ENCODE measurements at regions not wholly inside any gene's neighbourhood (a gene's known extent, or its start where the extent isn't known, plus 50 kb on each side); places are given as distances from the start of the nearest gene placed in this dataset.

DNA sequence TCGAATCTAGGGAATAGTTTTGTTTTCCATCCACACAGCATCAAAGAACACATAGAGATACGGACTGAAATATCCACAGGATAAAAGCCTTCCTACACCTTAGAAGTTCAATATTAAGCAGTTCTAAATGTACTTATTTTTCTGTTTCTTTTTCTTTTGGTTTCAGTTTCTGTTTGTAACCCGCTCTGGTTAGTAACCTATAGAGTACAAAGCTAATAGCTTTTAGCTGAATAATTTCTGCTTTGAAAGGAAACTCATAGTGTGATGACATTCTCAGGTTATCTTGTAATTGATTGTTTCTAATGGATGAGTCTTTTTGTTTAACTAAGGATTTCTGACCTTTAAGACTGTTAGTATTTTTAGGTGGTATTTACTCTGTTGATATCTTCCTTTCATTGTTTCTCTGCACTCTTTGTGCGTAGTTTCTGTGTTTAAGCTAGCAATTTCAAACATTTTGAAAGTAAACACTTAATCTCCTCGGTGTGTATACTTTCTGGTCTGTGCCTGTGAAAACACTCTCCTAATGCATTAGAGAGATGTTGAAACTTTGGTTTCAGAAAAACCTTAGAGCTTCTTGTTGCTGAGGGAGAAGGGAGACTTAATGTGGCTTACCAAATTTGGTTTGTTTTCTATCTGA lies 385.5 kb downstream of the HDGFL1 start:
- DNase-seq: no peak

DNA sequence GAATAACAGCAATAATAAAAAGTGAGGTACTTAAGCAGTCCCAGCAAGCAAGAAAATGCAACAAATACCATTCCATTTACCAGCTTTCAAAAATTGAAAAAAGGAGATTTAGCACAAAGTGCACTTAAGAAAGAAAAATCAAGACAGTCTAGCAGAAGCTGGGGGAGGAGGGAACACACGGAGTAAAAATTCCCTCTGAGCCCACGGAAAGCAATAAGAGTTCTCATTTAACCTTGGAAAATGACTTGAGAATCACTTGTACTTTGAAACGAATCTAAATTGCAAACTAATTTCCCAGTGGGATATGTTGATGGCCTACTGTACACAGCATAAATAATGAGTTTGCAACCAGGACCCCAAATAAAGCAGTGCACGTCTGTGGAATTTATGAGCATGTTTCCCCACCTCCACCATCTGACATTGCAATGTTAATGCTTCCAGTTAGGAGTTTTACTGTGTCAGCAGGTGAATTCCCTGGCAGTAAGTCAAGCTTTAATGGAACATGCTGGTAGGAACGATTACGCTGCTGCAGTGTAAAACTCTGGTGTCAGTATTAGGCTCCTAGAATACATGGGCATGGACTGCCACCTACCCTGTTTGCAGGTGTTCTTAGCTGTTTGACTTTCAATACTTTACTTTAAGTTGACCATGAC lies 386.8 kb downstream of the HDGFL1 start:
- no peak for DNase-seq

DNA sequence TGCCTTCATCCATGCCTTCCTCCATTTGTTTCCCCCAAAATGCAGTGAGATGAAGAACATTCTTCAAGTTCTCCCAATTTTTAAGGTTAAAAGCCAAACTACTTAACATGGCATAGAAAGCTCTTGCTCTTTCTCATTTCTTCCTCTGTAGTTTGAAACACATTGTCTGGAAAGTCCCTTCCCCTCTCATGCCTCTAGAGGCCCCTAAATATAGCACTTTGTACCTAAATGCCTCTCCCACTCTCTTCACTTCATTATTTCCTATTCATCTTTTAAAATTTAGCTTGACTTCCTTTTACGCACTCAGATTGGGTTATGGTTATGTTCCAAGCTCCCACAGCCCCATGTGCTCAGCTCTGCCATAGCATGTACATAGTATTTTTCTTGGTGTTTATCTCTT lies 389.3 kb downstream of the HDGFL1 start:
- no peak for DNase-seq

DNA sequence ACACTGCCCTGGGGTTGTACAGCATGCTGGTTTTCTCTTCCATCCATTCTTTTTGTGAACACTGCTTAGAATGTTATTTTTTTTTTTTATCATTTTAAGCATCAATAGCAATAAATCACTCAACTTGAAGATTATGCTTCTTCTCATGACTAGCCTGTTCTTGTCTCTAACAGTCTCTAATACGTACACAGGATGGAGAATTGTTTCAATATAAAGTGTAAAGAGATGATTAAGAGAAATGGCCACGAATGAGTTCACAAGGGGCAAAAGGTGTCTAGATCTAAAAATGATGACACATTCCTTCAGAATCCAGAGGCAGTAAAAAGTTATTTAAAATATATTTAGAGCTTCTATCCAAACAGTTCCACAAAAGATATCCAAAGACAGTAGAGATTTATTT lies 390.2 kb downstream of the HDGFL1 start:
- no peak for DNase-seq

DNA sequence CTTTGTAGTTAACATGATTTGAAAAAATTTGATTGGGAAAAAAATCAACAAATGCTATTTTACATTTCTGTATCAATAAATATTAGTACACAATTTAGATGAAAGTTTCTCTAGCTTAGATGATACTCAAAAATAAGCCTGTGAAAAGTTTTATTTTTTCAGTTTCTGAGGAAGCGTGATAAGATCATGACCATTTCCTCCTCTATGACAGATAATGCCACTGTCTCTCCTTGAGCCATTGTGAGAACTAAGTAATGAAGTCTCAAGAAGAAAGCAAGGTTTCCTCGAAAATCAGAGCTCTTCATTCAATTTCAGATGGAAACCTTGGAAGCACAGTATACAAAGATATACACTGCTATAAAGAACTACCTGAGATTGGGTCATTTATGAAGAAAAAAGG lies 395.0 kb downstream of the HDGFL1 start:
- DNase-seq: no peak

DNA sequence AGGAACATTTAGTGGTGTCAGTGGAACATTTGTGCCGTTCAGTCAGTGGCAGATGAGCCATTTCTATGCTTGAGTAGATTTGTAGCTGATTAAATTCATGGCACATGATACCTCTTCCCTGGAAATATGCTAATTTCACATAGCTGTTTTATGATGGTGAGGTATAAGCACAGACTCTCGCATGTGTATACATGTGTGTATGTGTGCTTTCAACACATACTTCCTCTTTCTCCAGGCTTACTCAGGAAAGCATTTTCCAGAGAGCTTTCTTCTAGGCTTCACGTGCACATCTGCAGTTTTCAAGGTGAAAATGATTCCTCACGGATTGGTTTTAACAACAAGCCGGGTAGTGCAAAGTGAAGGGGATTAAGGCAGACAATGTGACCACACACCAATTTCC lies 396.5 kb downstream of the HDGFL1 start:
- no peak for DNase-seq

DNA sequence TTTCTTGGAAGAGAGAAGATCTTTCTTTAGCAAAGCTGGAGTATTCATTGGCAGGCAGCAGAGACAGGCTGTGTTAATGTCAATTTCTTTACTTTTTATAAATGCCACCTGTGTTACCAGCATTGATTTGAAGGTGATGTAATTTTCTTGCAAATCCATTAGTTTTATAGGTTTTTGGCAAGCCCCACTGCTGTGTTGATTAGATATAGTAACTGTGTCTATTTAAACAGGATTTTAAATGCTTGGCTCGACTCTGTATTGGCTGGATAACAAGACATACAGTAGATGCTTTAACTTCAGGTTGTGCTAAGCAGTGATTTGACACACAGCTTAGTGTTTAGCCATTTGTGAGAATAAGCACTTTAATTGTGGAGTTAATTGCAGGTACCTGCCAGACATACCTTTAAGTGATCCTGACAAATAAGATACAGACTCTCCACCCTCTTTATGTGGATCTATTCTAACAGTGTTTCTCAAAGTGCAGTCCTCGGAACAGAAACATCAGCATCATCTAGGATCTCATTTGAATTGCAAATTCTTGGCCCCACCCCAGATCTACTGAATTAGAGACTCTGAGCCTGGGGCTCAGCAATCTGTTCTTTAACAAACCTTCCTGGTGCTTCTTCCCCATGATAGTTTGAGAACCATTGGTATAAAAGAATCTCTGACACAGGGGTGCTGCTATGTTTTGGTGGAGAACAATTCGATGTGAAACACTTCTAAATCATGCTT lies 397.5 kb downstream of the HDGFL1 start:
- no peak for DNase-seq

DNA sequence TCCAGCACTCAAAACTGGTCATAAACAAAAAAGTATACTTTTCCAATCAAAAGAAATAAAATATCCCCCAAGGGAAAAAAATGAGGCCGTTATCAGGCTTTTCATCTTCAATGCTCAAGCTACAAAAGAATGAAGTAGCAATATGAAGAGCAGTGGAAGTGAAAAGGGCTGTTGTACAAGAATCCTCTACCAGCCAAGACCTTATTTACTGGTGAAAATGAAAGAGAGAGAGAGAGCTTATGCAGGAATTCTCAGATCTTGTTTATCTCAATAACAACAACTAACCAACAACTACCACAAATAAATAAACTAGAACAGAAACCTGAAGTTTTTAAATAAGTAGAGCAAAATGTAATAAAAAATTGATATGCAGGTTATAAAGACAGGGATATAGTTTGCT lies 400.6 kb downstream of the HDGFL1 start:
- DNase-seq: no peak

DNA sequence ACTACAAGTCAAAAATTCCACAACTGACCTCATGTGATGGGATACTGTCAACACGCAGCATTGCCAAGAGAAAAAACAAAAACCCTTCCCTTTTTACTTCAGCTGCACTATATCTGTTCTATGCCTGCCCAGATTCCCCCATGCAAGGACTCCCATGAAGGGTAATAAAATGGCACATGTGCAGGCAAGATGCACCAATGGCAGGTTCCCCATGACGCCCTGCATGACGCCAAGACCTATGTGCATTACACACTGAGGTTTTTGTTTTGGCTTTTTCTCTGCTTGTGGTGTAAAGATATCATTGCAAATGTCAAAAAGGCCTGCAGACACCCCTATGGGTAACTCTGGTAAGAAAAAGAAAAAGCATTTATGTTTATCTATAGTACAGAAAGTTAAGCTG lies 403.4 kb downstream of the HDGFL1 start:
- DNase-seq: no peak

DNA sequence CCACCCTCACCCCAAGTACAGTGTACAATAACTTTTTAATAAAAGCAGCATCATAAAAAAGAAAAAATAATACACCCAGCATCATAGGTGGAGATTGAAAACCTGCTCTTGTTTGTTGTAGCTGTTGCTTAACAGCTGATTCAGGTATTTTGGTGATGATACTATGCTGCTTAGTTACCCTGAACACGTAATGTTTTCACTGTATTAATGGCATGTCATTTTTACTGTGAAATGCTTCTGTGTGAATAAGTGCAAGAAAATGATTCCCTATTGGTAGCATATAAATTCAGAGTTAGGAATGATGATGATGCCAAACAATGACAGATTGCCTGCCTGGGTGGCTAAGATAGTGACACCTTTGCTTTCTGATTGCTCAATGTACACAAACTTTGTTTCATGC lies 405.7 kb downstream of the HDGFL1 start:
- DNase-seq: no peak

DNA sequence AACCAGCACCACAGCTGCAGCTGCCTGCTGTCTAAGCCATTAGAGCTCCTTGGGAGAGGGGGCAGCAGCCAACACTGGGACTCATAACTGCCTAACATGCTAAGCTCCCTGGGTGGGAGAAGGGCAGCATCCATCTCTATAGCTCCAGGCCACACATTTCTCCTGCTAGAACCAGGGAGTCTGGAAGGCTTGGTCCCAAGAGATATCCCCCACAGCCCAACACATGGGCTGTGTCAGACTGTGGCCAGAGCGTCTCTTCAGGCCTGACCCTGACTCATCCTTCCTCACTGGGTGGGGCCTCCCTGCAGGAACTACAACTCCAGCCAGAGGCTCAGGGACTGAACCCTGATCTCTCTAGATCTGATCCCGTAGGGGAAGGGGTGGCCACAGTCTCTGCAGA lies 411.1 kb downstream of the HDGFL1 start:
- no peak for DNase-seq

DNA sequence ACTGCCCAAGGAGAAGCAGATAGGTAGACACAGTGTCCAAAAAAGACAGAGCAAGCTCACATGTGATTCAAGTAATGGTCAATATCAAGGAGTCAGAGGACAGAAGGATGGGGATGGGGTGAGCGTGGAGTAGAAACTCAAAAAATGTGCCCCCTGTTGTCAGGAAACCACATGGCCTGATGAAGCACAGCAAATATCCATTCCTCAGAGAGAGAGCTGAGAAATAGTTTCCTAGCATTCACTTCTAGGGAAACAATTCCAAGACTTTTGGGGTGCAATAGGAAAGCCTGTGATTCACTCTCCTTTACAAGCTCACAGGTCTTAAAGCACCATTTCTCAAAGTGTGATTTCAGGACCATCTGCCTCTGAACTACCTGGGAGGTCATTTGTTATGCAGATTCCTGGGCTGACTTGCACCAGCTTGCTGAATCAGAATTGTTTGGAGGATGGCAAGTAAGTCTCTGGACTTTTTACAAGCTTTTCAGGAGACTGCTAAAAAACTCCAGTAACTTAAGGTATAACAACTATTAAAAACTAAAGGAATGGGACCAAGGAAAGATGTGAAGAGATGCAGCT lies 432.8 kb downstream of the HDGFL1 start:
- no peak for DNase-seq

DNA sequence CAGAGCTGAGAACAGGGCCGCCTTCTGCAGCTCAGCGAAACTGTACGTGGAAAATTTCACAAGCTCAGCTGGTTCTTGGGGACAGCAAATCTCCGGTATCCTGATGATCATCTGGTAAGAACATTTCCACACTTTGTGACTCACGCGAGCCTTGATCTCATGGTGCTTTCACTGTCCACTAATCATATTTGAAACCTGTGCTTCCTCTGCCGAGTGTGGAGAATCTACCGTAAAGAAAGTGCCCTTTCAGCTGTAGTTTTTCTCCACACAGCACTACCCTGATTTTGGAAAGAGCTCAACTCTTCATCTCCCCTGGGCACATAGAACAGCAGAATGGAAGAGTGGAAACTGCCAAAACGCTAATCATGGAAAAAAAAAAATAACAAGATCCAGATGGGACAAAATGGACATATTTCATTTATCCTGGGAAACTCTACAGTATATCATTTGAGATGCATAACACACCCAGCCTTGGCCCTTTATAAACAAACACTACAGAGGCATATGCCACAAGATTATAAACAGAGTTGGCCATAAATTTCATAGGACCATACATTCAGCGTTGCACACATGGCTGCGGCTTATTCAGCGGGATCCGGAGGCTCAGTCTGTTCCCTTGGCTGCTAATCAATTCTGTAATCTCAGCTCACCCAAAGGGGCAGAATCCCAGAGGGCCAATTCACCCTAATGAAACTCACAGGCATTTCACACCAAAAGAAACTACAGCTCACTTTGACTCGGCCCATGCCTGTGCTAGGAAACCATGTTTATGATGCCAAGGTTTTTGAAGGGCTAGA lies 434.5 kb downstream of the HDGFL1 start:
- no peak for DNase-seq

DNA sequence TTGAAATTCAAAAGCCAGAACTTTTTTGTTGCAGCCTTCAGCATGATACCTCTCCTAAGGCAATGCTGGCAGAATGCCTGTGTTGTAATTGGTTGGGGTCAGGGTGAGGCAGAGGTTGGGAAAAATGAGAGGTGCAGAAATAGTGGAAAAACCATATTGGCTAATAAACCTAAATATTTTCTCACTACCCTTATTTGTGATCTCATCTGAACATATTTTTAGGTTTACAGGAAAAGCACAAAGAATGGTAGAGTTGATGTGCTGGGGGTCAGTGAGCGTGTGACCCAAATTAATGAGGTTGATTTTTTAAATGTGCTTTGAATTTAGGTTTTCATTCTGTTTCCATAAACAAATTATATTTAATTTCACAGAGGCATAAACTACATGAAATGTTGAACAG lies 437.3 kb downstream of the HDGFL1 start:
- no peak for DNase-seq

DNA sequence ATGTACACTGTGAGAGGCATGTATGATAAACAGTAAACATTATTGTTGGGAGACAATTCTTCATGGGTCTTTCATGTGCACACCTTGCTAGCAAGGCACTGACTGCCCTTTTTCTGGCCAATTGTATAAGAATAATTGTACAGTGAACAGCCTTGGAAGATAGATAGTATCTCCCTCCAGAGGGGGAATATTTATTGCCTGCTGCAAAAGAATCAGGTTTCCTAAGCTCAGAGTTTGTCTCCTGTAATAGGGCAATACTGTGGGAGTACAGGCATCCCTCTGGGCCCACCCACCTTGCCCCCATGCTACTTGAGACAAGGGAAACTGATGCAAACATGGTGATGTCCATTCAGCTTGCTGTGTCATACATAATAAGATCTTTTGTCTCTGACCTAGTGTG lies 442.2 kb downstream of the HDGFL1 start:
- no peak for DNase-seq

DNA sequence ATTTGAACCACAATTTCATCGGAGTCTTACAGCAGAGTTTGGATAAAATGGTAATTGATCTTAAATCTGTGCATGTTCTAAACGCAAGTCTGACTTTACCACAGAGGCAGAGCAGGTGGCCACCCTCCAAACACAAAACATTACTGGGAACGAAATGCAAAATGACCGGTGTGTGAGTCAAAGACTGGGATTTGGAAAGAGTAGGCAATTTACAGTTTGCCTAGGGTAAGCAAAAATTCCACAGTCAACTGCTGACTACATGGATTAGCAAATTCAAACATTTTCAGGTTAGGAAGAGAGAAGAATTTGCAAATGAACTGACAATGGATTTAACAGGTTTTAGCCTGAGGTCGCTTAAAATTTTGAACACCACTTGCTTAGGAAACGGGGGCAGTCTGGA lies 444.4 kb downstream of the HDGFL1 start:
- DNase-seq: no peak

DNA sequence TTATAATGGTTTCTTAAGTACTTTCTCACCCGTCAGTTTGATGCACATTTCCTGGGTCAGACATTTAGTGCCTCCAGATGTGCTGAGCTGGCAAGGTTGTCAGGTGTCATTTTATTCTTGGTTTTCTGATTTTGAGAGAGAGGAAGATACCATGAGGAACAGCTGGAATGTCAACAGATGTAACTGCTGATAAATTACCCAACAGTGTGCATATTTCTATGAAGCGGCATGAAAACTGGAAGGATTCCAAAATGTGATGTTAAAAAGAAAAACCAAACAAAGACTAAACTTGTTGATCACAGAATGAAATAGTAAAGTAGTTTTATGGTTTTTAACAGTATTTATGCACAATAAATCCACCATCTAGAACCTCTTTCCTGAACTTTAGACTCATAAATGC lies 447.3 kb downstream of the HDGFL1 start:
- DNase-seq: no peak

DNA sequence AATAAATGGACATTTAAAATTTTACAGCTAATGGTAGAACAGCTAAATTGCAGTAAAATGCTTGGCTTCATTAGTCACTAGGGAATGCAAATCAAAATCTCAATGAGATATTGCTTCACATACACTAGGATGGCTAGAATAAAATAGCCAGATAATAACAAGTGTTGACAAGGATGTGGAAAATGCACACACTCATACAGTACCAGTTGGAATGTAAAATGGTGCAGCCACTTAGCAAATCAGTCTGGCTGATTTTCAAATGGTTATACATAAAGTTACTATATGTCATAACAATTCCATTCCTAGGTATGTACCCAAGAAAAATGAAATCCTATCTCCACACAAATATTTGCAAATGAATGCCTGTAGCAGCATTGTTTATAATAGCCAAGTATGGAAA lies 452.1 kb downstream of the HDGFL1 start:
- DNase-seq: no peak

DNA sequence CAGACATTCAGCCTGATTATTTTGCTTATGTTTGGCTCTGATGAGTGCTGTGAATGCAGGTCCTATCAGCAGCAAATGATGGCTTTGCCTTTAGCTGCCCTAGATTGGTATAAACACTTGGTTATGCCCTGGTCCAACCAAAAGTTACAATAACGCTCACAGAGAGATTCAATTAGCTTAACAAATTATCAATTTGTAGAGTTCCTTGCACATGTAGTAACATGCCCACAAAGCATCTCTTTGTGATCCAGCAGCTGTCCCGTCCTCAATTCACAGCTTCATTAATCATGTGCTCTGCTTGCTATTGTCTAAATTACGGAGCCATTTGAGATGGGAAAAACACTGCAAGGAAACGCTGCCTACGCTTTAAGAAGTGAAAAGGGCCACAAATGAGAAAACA lies 457.9 kb downstream of the HDGFL1 start:
- no peak for DNase-seq

DNA sequence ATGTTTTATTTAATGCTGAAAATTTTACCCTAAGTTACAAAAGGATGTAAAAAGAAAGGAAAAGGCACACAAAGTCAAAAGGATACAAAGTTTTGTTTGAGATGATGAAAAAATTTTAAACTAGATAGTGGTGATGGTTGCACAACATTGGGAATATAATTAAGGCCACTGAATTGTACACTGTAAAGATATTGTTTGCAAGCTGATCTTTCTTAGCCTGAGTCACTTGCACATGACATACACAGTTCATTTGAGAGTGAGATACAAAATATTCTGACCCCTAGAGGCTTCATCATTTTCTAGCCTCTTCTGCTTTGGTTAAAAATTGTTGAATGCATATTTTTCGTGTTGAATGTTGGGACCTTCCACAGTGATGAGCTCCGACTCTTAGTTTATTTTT lies 462.6 kb downstream of the HDGFL1 start:
- DNase-seq: no peak

DNA sequence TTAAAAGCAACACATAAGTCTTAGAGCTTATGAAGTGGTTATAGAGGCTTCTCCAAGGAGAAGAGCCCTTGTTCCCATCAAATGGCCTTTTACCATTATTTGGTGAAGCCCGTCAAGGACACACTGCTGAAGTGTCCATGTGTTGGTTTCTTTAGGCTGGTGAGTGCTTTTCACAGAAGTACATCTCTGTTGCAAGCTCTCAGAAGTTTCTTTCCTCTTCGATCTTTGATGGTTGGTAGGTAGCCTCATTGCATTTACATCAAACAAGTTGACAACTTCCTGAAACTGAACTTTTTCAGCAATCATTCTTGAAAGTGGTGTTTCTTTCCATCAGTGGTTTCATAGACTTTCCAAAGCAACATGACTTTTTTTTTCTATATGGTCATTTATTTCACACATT lies 465.6 kb downstream of the HDGFL1 start:
- no peak for DNase-seq

DNA sequence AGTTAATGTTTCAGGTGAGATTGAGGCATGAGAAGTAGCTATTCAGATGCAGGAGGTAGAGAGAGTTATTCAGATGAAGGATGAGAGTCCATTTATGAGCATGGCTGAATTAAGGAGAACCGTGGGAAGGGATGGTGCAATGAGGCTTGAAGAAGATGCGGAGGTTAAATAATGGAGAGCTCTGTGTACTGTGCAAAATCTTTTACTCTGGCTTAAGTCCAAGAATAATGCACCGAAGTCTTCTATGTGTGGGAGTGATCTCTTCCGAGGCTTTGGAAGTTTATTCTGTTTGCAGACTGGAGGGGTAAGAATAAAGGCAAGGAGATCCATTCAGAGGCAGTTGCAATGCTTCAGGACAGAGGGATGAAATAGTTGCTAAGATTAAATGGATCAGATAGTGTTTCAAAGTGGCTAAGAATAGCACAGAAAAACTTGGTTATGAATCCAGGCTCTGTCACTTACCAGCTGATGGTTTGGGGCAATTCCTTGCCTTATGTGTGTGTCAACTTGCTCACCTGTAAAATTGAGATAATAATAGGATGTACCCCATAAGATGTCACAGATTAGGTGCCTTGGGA lies 467.1 kb downstream of the HDGFL1 start:
- no peak for DNase-seq

DNA sequence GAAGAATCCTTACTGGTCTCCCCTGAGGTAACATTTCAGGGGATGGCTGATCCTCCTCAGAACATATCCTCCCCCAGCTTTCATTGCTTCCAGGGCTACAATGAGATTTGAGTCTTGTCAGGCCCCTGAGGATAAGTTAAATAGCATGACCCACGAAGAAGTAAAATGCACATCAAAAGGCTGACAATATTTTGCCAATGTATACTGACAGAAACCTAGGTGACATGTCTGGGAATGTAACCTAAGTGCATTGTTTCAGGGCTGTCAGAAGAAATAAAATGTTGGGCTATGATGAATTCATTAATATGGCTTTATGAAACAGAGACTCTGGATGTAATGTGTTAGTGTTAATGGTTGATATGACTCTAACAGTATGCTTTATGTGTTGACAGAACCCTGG lies 471.5 kb downstream of the HDGFL1 start:
- no peak for DNase-seq
